K562 (cell line): ENCODE measurements at regions not wholly inside any gene's neighbourhood (a gene's known extent, or its start where the extent isn't known, plus 50 kb on each side); places are given as distances from the start of the nearest gene placed in this dataset.

ENCODE experiments used
- POLR2A ChIP-seq: fragments of 450-650 bp; conservative IDR thresholded peaks from 2 replicates; pipeline ENCODE4 v1.6.1; 2016
- ZFX ChIP-seq: sonication (generic); formaldehyde crosslinking; IDR thresholded peaks from 2 replicates; pipeline ENCODE4 v1.8.0; 2022; ENCODE audit warnings: mild to moderate bottlenecking, missing genetic modification reagents, moderate library complexity
- ZNF583 ChIP-seq: fragments of 250-450 bp; sonication (Bioruptor Pico); IDR thresholded peaks from 2 replicates; pipeline ENCODE4 v1.4.0; 2020
- TF ChIP-seq, protein P1 (sequence below): sonication (generic); formaldehyde crosslinking; IDR thresholded peaks from 2 replicates; pipeline ENCODE4 v1.9.0; 2022; ENCODE audit warnings: mild to moderate bottlenecking, missing genetic modification reagents

GRCh38 chr18:44627280-44627679 is 53.4 kb upstream of the SETBP1 start:
- TF ChIP-seq, protein P1, sequence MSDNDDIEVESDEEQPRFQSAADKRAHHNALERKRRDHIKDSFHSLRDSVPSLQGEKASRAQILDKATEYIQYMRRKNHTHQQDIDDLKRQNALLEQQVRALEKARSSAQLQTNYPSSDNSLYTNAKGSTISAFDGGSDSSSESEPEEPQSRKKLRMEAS (CRISPR knock-in tag): no peak
- TF ChIP-seq ZNF583 (no peak), ZFX (CRISPR knock-in tag) (no peak), POLR2A (no peak)
